GM18507 (cell line): ENCODE measurements at regions not wholly inside any gene's neighbourhood (a gene's known extent, or its start where the extent isn't known, plus 50 kb on each side); places are given as distances from the start of the nearest gene placed in this dataset.
"Not testable (repeated sequence)": the region's sequence is repeated elsewhere in the genome, so short reads cannot be mapped to it uniquely, and the experiment has no call there.

Experiments used
- DNase-seq: peaks from one replicate; pipeline ENCODE4 v3.0.0; 2011; ENCODE audit warnings: low read depth; ENCODE audit not compliant: insufficient read length; ENCODE audit errors: extremely low spot score
- FAIRE-seq: peaks from 2 replicates; lab custom pipeline; 2011; peaks lifted over from hg19 to GRCh38; lab: Jason Lieb, UNC

DNA sequence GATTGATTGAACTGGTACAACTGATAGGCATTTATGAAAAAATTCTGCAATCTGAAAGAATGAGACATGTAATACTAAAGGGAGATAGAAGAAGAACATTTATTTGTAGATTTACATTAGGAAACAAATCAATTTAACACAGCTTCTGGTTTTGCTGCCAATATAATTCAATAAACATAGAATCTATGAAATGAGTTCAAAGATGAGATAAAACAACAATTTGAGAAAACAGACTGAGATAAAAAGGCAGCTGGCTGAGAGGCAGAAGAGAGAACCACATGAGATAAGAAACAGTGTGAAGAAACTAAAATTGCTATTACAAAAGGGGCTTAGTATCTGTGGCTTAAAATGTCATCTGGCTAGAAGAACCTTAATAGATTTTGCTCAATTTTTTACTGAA lies 176.6 kb downstream of the PYDC2 start:
- FAIRE-seq (no peak), DNase-seq (no peak)

DNA sequence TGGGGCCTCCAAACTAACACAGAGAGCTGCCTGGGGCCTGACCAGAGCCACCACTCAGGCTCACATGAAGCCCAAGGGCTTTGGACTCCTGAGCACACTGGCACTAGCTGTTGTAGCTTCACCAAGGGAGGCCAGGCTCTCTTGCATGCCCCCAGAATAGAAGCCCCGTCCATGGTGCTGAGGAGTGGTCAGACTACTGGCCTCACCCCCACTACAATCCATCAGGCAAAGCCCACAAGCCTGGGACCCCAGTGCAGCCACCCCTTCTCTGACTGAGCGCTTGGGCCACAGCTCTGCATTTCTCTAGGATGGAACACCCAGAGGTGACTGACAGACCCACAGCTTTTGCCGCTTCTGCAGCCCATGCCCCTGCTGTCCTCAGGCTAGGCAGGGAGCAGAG lies 180.8 kb downstream of the PYDC2 start:
- FAIRE-seq: no peak
- DNase-seq: no peak

DNA sequence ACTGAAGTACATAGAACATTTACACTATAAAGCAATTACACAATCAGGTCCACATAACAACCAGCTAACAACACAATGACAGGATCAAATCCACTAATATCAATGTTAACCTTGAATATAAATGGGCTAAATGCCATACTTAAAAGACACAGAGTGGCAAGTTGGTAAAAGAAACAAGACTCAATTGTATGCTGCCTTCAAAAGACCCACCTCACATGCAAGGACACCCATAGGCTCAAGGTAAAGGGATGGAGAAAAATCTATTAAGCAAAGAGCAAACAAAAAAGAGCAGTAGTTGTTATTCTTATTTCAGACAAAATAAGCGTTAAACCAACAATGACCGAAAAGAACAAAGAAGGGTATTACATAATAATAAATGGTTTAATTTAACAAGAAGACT lies 183.3 kb downstream of the PYDC2 start:
- FAIRE-seq (no peak), DNase-seq (no peak)

DNA sequence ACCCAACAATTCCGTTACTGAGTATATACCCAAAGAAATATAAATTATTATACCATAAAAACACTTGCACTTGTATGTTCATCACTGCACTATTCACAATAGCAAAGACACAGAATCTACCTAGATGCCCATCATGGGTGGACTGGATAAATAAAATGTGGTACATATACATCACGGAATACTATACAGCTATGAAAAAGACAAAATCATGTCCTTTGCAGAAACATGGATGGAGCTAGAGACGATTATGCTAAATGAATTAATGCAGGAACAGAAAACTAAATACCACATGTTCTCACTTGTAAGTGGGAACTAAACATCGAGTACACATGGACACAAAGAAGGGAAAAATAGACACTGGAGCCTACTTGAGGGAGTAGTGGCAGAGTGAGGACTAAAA lies 185.3 kb downstream of the PYDC2 start:
- FAIRE-seq: no peak
- no peak for DNase-seq

DNA sequence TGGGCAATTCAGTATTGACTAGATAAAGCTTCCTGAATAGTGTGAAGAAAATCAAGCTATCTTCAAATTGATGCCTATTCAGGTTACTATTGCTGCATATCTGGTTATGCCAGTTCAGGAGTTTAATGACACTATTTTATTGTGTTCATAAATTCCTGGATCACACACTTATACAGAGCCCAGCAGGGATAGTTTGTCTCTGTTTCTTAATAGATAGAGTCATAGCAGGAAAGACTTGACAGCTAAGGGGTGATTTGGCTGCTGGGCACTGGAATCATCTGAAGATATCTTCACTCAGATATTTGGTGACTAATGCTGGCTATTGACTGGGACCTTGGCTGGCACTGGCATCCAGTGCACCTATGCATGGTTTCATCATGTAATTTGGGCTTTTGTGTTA lies 187.8 kb downstream of the PYDC2 start:
- DNase-seq (no peak), FAIRE-seq (no peak)

DNA sequence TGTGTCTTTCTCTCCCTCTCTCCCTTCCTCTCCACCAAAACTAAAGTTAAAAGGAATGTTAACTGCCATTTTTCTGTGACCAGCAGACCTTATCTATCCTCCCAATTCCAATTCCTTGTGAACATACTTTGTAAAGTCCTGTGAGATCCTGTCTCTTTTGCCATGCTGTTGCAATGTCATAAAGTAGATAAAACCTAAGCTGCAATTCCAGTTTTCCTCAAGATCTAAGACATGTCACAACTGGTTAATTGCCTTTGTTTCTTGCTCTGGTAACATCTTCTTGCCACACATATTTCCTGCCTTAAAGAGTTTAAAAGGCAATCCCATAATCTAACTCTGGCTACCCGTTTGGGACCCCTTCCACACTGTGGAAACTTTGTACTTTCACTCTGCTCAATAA lies 188.7 kb downstream of the PYDC2 start:
- FAIRE-seq: no peak
- no peak for DNase-seq

DNA sequence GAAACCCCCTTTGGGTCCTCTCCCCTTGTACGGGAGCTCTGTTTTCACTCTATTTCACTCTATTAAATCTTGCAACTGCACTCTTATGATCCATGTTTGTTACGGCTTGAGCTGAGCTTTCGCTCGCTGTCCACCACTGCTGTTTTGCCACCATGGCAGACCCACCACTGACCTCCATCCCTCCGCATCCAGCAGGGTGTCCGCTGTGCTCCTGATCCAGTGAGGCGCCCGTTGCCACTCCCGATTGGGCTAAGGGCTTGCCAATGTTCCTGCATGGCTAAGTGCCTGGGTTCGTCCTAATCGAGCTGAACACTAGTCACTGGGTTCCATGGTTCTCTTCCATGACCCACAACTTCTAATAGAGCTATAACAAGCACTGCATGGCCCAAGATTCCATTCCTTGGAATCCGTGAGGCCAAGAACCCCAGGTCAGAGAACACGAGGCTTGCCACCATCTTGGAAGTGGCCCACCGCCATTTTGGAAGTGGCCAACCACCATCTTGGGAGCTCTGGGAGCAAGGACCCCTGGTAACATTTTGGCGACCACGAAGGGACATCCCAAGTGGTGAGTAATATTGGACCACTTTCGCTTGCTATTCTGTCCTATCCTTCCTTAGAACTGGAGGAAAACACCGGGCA lies 197.9 kb downstream of the PYDC2 start:
- not testable (repeated sequence) for FAIRE-seq, DNase-seq

DNA sequence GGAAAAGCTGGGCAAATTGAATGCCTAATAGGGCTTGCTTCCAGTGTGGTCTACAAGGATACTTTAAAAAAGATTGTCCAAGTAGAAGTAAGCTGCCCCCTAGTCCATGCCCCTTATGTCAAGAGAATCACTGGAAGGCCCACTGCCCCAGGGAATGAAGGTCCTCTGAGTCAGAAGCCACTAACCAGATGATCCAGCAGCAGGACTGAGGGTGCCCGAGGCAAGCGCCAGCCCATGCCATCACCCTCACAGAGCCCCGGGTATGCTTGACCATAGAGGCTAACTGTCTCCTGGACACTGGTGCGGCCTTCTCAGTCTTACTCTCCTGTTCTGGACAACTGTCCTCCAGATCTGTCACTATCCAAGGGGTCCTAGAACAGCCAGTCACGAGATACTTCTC lies 201.2 kb downstream of the PYDC2 start:
- not testable (repeated sequence) for DNase-seq, FAIRE-seq

DNA sequence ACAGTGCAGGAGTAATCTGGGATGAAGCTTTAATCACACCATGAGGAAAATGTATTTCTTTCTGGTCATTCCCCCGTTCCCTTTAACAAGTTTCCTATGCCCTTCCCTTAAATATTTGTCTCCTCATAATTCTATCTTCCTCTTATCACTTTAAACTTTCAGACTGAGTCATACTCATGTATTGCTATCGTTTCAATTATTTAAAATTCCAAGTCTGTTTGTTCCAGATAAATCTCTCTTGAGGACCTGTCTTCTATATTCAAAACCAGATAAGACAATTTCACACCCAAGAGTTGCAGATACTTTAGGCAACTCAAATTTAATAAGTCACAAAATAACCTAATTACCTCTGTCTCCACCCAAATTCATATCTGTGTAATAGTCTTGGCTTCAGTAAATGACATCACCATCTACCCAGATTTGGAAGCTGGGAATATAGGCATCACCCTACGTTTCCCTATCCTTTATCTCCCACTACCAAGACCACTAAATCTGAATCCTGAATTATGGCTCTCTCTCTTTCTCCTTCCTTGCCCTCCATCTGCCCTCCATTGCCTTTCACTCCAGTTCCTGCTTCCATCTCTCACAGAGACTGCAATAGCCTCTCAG lies 220.1 kb downstream of the PYDC2 start:
- FAIRE-seq (no peak), DNase-seq (no peak)

DNA sequence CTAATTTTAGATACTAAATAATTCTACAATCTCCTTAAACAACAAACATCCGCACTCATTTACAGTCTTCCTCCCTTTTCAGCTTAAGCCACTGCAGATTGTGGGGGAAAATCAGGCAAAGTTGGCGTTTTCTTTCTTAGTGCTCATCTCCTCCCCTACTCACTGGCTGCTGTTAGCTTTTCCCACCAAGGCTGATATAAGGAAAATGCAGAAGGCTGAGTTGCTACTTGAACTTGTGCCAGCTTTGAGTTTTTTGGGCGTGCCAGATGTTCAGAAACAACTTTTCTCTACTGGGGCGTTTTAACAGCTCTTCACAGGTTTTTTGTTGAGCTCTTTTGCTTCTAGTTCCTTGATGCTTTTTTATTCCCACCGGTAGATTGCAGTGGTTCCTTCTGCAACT lies 222.0 kb downstream of the PYDC2 start:
- no peak for FAIRE-seq
- no peak for DNase-seq

DNA sequence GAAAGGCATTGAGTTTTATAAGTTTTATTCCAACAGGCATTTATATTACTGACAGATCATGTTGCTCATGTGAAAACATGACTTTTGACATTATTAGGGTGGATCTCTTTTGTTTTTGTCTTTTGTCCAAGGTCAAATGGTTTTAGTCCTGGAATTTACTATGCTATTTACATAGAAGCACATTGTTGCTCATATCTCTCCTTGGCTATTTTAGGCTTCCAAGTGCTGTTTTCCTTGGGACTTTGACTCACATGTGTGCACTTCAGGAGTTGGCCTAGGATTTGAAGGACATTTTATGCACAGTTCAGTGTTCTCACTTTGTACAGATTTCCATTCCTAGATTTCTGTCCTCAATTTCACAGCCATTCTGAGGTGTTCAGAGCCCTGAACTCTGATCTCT lies 225.7 kb downstream of the PYDC2 start:
- FAIRE-seq (no peak), DNase-seq (no peak)

DNA sequence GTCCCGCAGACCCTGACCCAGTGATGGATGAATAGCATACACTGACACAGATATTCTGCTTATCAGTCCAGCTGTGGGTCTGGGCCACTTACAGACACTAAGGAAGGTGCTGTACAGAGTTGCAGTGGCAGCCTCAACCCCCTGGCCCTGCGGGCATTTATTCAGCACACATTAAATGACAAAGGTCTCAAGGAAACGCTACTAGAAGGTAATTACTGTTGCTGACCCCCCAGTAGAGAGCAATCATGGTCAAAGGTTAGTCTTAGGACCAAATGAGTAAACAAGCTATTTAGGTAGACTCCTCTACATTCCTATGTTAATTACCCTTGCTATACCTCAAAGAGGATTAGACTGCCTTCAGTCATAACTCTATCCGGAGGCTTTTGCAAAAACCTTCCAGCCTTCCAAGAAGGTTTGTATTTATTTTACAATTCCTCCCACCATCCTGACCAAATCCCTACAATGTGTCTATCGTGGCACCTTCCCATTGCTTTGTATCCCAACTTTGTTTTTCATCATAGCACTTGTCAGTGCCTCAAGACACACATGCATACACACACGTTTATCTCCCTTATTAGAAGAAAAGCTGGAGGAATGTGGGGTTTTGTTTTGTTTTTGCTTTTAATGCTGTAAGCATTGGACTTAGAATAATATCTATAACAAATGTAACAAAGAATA lies 227.9 kb downstream of the PYDC2 start:
- FAIRE-seq (no peak), DNase-seq (no peak)

DNA sequence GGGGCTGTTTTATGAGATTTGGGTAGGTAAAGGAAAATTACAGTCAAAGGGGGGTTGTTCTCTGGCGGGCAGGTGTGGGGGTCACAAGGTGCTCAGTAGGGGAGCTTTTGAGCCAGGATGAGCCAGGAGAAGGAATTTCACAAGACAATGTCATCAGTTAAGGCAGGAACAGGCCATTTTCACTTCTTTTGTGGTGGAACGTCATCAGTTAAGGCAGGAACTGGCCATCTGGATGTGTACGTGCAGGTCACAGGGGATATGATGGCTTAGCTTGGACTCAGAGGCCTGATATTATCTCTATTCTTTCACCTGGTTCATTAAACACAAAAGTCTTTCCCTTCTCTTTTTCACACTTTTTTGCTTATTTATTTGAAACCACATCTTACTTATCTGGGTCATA lies 230.2 kb downstream of the PYDC2 start:
- not testable (repeated sequence) for DNase-seq, FAIRE-seq

DNA sequence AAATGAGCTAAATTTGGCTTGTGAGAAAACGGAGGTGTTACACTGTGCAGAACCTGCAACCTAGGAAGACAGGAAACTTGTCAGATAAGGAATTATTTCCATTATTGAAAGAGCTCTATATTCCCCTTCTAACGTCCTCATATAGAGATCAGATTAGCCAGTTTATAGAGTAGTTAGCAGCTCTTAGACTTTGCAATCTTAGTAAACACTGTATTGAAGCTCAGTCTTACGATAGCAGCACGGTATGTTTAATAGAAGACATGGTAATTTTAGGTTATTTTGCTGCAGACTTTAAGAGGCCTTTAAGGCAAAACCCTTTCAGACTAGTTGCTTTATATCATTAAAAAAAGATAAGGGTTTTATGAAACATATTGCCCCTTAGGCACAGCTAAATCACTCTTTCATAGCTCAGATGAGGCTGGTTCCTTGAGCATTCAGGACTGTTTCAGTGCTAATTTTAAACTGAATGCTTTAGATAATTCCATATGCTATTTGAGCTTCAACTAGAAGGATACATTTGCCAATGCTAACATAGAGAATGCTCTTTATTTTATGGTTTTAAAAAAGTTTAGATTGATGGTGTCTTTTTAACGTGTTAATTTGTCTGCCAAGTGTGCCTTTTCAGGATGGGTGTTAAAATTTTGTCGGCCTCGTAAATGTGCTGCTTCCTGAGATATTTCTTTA lies 234.3 kb downstream of the PYDC2 start:
- no peak for DNase-seq
- FAIRE-seq: no peak

DNA sequence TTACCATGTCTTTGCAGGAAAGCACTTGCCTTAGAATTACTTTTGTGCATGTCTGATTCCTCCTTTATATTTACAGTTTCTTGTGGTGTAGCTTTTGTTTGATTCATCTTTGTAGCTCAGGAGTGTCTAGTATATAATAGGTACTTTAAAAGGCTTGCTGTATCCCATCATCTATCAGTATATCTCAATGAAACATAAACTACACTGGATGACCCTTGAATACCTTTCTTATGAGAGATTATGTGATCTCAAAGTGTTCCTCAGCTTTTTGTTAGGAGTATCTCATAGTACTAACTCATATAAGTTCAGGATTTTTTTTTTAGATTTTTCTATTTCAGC lies 234.8 kb downstream of the PYDC2 start:
- no peak for DNase-seq
- FAIRE-seq: no peak

DNA sequence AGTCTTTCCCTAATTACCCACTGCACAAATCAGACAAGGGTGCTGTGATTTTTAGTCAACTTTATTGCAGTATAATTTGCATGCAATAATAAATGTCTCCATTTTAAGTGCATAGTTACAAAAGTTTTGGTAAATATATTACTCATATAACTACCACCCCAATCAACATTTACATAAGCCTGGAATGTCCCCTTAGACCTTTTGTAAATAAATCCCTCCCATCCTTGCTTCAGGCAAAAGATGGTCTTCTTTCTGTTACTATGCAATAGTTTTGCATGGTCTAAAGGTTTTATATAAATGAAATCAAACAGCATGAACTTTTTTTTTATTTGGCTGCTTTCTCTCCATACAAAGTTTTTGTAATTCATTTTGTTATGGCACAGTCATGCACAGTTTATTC lies 235.4 kb downstream of the PYDC2 start:
- FAIRE-seq: no peak
- no peak for DNase-seq

DNA sequence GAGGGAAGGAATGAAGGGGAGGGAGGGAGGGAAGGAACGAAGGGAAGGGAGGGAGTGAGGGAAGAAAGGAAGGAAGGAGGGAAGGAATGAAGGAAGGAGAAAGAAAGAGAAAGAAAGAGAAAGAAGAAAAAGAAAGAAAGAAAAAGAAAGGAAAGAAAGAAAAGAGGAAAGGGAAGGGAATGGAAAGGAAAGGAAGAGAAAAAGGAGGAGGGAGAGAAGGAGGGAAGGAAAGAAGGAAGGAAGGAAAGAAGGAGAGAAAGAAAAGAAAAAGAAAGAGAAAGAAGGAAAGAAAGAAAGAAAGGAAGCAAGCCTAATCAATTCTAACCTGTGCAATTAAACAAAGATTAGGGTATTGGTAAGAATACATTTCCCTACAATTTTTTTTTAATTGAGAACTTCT lies 238.6 kb downstream of the PYDC2 start:
- no peak for DNase-seq
- FAIRE-seq: no peak

DNA sequence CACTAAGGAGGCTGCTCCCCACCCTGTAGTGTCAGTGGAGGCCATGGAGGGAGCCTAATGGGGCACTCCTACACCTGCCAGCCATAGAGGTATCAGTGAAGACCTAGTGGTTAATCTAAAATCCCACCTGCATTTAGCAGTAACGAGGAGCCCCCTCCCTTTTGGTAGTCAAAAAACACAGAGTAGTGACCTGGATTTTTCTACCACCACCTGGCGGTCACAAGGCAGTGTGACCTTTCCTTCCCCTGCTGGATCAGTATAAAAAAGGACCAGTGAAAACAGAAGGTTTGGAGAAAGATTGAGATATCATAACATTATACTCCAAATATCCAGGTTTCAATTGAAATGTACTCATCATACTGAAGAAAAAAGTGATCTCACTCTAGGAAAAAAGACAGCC lies 241.2 kb downstream of the PYDC2 start:
- no peak for DNase-seq
- no peak for FAIRE-seq

DNA sequence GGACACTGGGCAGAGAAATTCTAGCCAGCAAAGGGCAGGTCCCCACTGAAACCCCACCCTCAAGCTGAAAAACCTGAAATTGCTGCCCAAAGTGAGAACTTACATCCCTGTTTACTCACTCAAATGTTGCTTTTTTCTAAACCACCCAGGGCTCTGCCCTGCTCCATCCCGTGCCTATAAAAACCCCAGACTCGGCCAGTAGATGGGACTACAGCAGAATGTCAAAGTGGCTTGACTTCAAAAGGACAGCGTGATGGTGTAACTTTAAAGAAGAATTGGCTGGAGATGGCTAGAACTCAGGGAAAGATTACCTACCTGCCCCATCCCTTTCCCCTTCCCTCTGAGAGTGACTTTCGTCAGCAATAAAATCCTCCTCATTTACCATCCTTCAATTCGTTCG lies 246.9 kb downstream of the PYDC2 start:
- FAIRE-seq (no peak), DNase-seq (no peak)

DNA sequence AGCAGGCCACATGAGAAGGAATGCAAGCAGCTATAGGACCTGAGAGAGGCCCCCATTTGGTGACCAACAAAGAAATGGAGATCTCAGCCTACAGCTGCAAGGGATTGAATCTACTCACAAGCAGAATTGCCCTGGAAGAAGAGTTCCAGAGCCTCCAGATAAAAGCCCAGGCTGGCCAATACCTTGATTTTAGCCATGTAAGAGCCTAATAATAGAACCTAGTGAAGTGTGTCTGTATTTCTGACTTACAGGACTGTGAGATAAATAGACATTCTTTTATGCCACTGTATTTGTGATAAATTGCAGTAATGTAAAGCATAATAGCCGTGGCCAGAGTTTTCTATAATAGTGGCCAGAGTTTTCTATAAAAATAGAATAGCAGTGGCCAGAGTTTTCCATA lies 254.6 kb downstream of the PYDC2 start:
- DNase-seq (no peak), FAIRE-seq (no peak)

DNA sequence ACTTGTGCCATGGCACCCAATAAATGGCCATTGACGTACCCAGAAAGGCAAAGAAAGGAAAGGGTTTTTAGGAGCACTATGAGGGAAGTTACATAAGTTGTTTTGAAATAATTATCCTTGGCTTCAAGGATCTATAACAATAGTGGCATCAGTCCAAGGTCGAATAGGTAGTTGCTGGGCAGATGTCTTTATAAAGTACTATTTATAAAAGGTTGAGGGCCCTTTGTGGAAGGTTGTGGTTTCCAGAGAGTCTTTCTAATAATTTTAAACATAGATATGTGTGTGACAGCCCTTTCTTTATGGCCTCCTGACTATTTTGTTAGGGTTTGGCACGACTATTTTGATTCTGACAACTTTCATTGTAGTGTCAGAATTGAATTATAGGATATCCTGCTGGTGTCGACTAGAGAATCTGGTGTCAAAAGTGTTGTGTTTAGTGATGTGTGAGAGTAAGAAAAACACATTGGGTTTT lies 260.5 kb downstream of the PYDC2 start:
- FAIRE-seq (no peak), DNase-seq (no peak)
